GM12878 (cell line): ENCODE measurements at regions not wholly inside any gene's neighbourhood (a gene's known extent, or its start where the extent isn't known, plus 50 kb on each side); places are given as distances from the start of the nearest gene placed in this dataset.

Experiments
- ATAC-seq: fragments of 200-7000 bp; cut with Tn5 transposase; 3 replicates; pipeline ENCODE4 v1.9.1; 2020; ENCODE audit warnings: mild to moderate bottlenecking, moderate library complexity
- BruUV-seq: library from RNA; stranded (reverse); fragments of 400-500 nt; replicated peaks from 2 replicates; lab custom pipeline; 2021; lab: Mats Ljungman, UMichigan
- CTCF ChIA-PET: fragments of 300-600 bp; sonication (Branson Sonifier 250); formaldehyde crosslinking; extraction: SDS; loops from one replicate; lab custom pipeline; 2021; ENCODE audit warnings: inconsistent platforms; lab: Yijun Ruan, JAX
- POLR2A ChIA-PET: fragments of 350-600 bp; formaldehyde crosslinking; extraction: SDS; loops from one replicate; lab custom pipeline; 2021; ENCODE audit warnings: inconsistent platforms; lab: Charles Lee
- RAD21 ChIA-PET: fragments of 300-600 bp; sonication (Branson Sonifier 250); formaldehyde crosslinking; loops from one replicate; lab custom pipeline; 2023; ENCODE audit warnings: antibody characterized with exemption; ENCODE audit not compliant: unreplicated experiment; lab: Charles Lee
- SMC1A ChIA-PET: fragments of 300-600 bp; sonication (Branson Sonifier 250); formaldehyde crosslinking; loops from one replicate; lab custom pipeline; 2023; ENCODE audit not compliant: unreplicated experiment, uncharacterized antibody; lab: Charles Lee
- DNase-seq: peaks from one replicate; pipeline ENCODE4 v3.0.0-alpha.2; 2011; ENCODE audit warnings: low read depth, low spot score
- FAIRE-seq: peaks from 3 replicates; lab custom pipeline; 2011; peaks lifted over from hg19 to GRCh38; lab: Jason Lieb, UNC
- H2AFZ ChIP-seq: 2 replicates; pipeline ENCODE4 v1.6.0; 2011; ENCODE audit warnings: low read depth, low read length, control low read depth; ENCODE audit not compliant: control insufficient read depth
- H3K27ac ChIP-seq: 2 replicates; pipeline ENCODE4 v1.5.1; 2011; ENCODE audit warnings: control low read depth; ENCODE audit not compliant: control insufficient read depth, insufficient read depth
- H3K27me3 ChIP-seq, 2 experiments: replicated peaks in 1 of 2; 2 replicates each; pipeline versions ENCODE4 v1.6.0 to v1.6.1; 2011; ENCODE audit warnings: low read length in 1 of 2; ENCODE audit not compliant: control insufficient read depth in 2 of 2, insufficient read depth in 2 of 2
- H3K36me3 ChIP-seq, 2 experiments: 2 replicates each; pipeline ENCODE4 v1.5.1; 2011; ENCODE audit warnings: low read length in 1 of 2; ENCODE audit not compliant: control insufficient read depth in 2 of 2, insufficient read depth in 2 of 2
- H3K4me1 ChIP-seq: 2 replicates; pipeline ENCODE4 v1.6.1; 2011; ENCODE audit warnings: mild to moderate bottlenecking, low read length, moderate library complexity, mixed read lengths; ENCODE audit not compliant: control insufficient read depth, insufficient read depth
- H3K4me2 ChIP-seq: 2 replicates; pipeline ENCODE4 v1.6.0; 2011; ENCODE audit warnings: control low read depth; ENCODE audit not compliant: control insufficient read depth, insufficient read depth
- H3K4me3 ChIP-seq: fragments of 200-600 bp; sonication (generic); 2 replicates; pipeline ENCODE4 v1.5.1; 2016
- H3K79me2 ChIP-seq: 2 replicates; pipeline ENCODE4 v1.6.0; 2011; ENCODE audit warnings: low read length; ENCODE audit not compliant: control insufficient read depth, insufficient read depth
- H3K9ac ChIP-seq: 2 replicates; pipeline ENCODE4 v1.8.0; 2011; ENCODE audit warnings: low read length, control low read depth, mixed read lengths; ENCODE audit not compliant: control insufficient read depth, insufficient read depth
- H3K9me3 ChIP-seq: replicated peaks from 3 replicates; pipeline ENCODE4 v1.5.1; 2011; ENCODE audit warnings: mild to moderate bottlenecking, low read length; ENCODE audit not compliant: control insufficient read depth, insufficient read depth
- H4K20me1 ChIP-seq: 2 replicates; pipeline ENCODE4 v1.6.0; 2011; ENCODE audit not compliant: control insufficient read depth, insufficient read depth
- BACH1 ChIP-seq: fragments of 450-650 bp; IDR thresholded peaks from 2 replicates; pipeline ENCODE4 v1.6.1; 2017; ENCODE audit warnings: mild to moderate bottlenecking, borderline replicate concordance
- CHD4 ChIP-seq: fragments of 200-600 bp; sonication (generic); IDR thresholded peaks from 2 replicates; pipeline ENCODE4 v1.6.1; 2016; ENCODE audit warnings: mild to moderate bottlenecking
- DPF2 ChIP-seq: fragments of 450-650 bp; IDR thresholded peaks from 2 replicates; pipeline ENCODE4 v1.6.1; 2017; ENCODE audit warnings: mild to moderate bottlenecking
- EP300 ChIP-seq, 2 experiments: fragments of 150-350 bp in 1 of 2; IDR thresholded peaks; 2 replicates each; pipeline ENCODE4 v1.6.1; 2011 to 2012; ENCODE audit warnings: low read depth in 2 of 2, low read length in 2 of 2, borderline replicate concordance in 1 of 2, improper control_type of control experiment in 1 of 2, inconsistent platforms in 1 of 2; ENCODE audit not compliant: control insufficient read depth in 1 of 2
- GABPA ChIP-seq: IDR thresholded peaks from 2 replicates; pipeline ENCODE4 v1.6.1; 2014; ENCODE audit warnings: antibody characterized with exemption, low read depth, mild to moderate bottlenecking, inconsistent platforms
- NFIC ChIP-seq: IDR thresholded peaks from 2 replicates; pipeline ENCODE4 v1.6.1; 2012; ENCODE audit warnings: low read depth, mild to moderate bottlenecking, inconsistent platforms, low read length, moderate library complexity
- PAX5 ChIP-seq: IDR thresholded peaks from 2 replicates; pipeline ENCODE4 v1.6.1; 2011; ENCODE audit warnings: low read depth, low read length, borderline replicate concordance
- PML ChIP-seq: IDR thresholded peaks from 2 replicates; pipeline ENCODE4 v1.6.1; 2012; ENCODE audit warnings: low read length, inconsistent platforms
- RBBP5 ChIP-seq: fragments of 200-600 bp; sonication (generic); conservative IDR thresholded peaks from 2 replicates; pipeline ENCODE4 v1.6.1; 2016
- SREBF2 ChIP-seq: IDR thresholded peaks from 2 replicates; pipeline ENCODE4 v1.6.1; 2012; ENCODE audit warnings: mild to moderate bottlenecking, low read length
- TAF1 ChIP-seq: IDR thresholded peaks from 2 replicates; pipeline ENCODE4 v1.6.1; 2011; ENCODE audit warnings: mild to moderate bottlenecking, low read depth, low read length, borderline replicate concordance
- USF1 ChIP-seq: IDR thresholded peaks from 2 replicates; pipeline ENCODE4 v1.6.1; 2011; ENCODE audit warnings: borderline replicate concordance, low read depth, mild to moderate bottlenecking, moderate library complexity, mixed read lengths, low read length; ENCODE audit not compliant: insufficient read depth; ENCODE audit errors: extremely low read length
- ZNF24 ChIP-seq: fragments of 450-650 bp; IDR thresholded peaks from 2 replicates; pipeline ENCODE4 v1.6.1; 2017; ENCODE audit warnings: antibody characterized with exemption, mild to moderate bottlenecking
- WGBS: methylation state at CpG from one replicate; pipeline ENCODE4 v1.1.6; 2016; ENCODE audit warnings: low lambda C conversion rate; ENCODE audit not compliant: insufficient replicate concordance, insufficient coverage; ENCODE audit errors: missing lambda C conversion rate; 5-methylcytosine and 5-hydroxymethylcytosine counted together
- in situ Hi-C: fragments of 300-500 bp; cut with MboI; formaldehyde crosslinking; loops from 9 replicates; pipeline ENCODE4 v1.14.3; 2018; ENCODE audit warnings: mixed read lengths
- intact Hi-C: fragments of 100-400 bp; cut with micrococcal nuclease; formaldehyde crosslinking; loops from one replicate; pipeline ENCODE4 v1.14.2; 2022; ENCODE audit not compliant: unreplicated experiment
- TF ChIP-seq, protein P1 (sequence below): fragments of 450-650 bp; IDR thresholded peaks from 2 replicates; pipeline ENCODE4 v1.6.1; 2016; ENCODE audit warnings: mild to moderate bottlenecking
- TF ChIP-seq, protein P2 (sequence below): fragments of 450-650 bp; IDR thresholded peaks from 2 replicates; pipeline ENCODE4 v1.6.1; 2017; ENCODE audit warnings: antibody characterized with exemption, mild to moderate bottlenecking, moderate library complexity
- TF ChIP-seq, protein P3 (sequence below): IDR thresholded peaks from 2 replicates; pipeline ENCODE4 v1.6.1; 2011; ENCODE audit warnings: low read depth, mild to moderate bottlenecking, low read length, moderate library complexity, borderline replicate concordance; ENCODE audit errors: extremely low read depth
- TF ChIP-seq, protein P4 (sequence below): fragments of 450-650 bp; IDR thresholded peaks from 2 replicates; pipeline ENCODE4 v1.6.1; 2017; ENCODE audit warnings: mild to moderate bottlenecking, moderate library complexity

GRCh38 chr2:226275215-226275614 lies 524.4 kb downstream of the IRS1 start:
- ChIA-PET POLR2A (no interaction called here), CTCF (interaction anchor here (2.8 kb wide), 1 partner anchor 12 kb away, joined by 8 read pairs; no protein-coding TSS in a partner anchor), RAD21 (no interaction called here), SMC1A (no interaction called here)
- Histone ChIP-seq H4K20me1 (no peaks in the 10 kb centered on the region), H3K4me2 (no peak overlapping the region), H3K4me1 (no peaks in the 10 kb centered on the region), H3K27ac (no peak overlapping the region), H3K79me2 (no peaks in the 10 kb centered on the region), H3K36me3 (no peaks in the 10 kb centered on the region), H3K27me3 (no peaks in the 10 kb centered on the region), H3K4me3 (no peak overlapping the region), H2AFZ (no peak overlapping the region), H3K9ac (no peak overlapping the region), H3K9me3 (no peaks in the 10 kb centered on the region)
- intact Hi-C loops (no loop called here), in situ Hi-C loops (no loop called here)
- WGBS: 0% methylated on average over 1 of the region's 1 CpG
- FAIRE-seq: no peak
- ATAC-seq: no peak
- no peak for DNase-seq
- BruUV-seq: no TSS peak
- TF ChIP-seq GABPA (no peak), RBBP5 (no peak), CHD4 (no peak), PML (no peak), ZNF24 (no peak), BACH1 (no peak), USF1 (no peak), SREBF2 (no peak), NFIC (no peak), DPF2 (no peak), TAF1 (no peak), PAX5 (no peak), EP300 (IDR thresholded peaks at IDR 0.05; ENCODE audit: borderline replicate concordance in 1 of 2, control insufficient read depth in 1 of 2, low read depth in 2 of 2, low read length in 2 of 2) (no peak)
- TF ChIP-seq, protein P1, sequence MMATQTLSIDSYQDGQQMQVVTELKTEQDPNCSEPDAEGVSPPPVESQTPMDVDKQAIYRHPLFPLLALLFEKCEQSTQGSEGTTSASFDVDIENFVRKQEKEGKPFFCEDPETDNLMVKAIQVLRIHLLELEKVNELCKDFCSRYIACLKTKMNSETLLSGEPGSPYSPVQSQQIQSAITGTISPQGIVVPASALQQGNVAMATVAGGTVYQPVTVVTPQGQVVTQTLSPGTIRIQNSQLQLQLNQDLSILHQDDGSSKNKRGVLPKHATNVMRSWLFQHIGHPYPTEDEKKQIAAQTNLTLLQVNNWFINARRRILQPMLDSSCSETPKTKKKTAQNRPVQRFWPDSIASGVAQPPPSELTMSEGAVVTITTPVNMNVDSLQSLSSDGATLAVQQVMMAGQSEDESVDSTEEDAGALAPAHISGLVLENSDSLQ: no peak
- TF ChIP-seq, protein P2, sequence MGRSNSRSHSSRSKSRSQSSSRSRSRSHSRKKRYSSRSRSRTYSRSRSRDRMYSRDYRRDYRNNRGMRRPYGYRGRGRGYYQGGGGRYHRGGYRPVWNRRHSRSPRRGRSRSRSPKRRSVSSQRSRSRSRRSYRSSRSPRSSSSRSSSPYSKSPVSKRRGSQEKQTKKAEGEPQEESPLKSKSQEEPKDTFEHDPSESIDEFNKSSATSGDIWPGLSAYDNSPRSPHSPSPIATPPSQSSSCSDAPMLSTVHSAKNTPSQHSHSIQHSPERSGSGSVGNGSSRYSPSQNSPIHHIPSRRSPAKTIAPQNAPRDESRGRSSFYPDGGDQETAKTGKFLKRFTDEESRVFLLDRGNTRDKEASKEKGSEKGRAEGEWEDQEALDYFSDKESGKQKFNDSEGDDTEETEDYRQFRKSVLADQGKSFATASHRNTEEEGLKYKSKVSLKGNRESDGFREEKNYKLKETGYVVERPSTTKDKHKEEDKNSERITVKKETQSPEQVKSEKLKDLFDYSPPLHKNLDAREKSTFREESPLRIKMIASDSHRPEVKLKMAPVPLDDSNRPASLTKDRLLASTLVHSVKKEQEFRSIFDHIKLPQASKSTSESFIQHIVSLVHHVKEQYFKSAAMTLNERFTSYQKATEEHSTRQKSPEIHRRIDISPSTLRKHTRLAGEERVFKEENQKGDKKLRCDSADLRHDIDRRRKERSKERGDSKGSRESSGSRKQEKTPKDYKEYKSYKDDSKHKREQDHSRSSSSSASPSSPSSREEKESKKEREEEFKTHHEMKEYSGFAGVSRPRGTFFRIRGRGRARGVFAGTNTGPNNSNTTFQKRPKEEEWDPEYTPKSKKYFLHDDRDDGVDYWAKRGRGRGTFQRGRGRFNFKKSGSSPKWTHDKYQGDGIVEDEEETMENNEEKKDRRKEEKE: no peak
- TF ChIP-seq, protein P3, sequence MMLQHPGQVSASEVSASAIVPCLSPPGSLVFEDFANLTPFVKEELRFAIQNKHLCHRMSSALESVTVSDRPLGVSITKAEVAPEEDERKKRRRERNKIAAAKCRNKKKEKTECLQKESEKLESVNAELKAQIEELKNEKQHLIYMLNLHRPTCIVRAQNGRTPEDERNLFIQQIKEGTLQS: no peak
- TF ChIP-seq, protein P4, sequence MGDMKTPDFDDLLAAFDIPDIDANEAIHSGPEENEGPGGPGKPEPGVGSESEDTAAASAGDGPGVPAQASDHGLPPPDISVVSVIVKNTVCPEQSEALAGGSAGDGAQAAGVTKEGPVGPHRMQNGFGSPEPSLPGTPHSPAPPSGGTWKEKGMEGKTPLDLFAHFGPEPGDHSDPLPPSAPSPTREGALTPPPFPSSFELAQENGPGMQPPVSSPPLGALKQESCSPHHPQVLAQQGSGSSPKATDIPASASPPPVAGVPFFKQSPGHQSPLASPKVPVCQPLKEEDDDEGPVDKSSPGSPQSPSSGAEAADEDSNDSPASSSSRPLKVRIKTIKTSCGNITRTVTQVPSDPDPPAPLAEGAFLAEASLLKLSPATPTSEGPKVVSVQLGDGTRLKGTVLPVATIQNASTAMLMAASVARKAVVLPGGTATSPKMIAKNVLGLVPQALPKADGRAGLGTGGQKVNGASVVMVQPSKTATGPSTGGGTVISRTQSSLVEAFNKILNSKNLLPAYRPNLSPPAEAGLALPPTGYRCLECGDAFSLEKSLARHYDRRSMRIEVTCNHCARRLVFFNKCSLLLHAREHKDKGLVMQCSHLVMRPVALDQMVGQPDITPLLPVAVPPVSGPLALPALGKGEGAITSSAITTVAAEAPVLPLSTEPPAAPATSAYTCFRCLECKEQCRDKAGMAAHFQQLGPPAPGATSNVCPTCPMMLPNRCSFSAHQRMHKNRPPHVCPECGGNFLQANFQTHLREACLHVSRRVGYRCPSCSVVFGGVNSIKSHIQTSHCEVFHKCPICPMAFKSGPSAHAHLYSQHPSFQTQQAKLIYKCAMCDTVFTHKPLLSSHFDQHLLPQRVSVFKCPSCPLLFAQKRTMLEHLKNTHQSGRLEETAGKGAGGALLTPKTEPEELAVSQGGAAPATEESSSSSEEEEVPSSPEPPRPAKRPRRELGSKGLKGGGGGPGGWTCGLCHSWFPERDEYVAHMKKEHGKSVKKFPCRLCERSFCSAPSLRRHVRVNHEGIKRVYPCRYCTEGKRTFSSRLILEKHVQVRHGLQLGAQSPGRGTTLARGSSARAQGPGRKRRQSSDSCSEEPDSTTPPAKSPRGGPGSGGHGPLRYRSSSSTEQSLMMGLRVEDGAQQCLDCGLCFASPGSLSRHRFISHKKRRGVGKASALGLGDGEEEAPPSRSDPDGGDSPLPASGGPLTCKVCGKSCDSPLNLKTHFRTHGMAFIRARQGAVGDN: no peak
